Neutrophil (primary cell): ENCODE measurements at regions not wholly inside any gene's neighbourhood (a gene's known extent, or its start where the extent isn't known, plus 50 kb on each side); places are given as distances from the start of the nearest gene placed in this dataset.

ENCODE experiments used
- H3K27ac ChIP-seq: fragments of 200-600 bp; sonication (generic); 2 replicates; pipeline ENCODE4 v1.5.1; 2016; ENCODE audit warnings: mild to moderate bottlenecking, moderate library complexity
- H3K27me3 ChIP-seq: fragments of 200-600 bp; sonication (generic); 2 replicates; pipeline ENCODE4 v1.6.0; 2016; ENCODE audit warnings: mild to moderate bottlenecking
- H3K36me3 ChIP-seq: fragments of 200-600 bp; sonication (generic); 2 replicates; pipeline ENCODE4 v1.5.1; 2017
- H3K4me1 ChIP-seq, 2 experiments: fragments of 200-600 bp in 1 of 2; sonication (generic) in 1 of 2; 1 replicate in 1 of 2; 2 replicates in 1 of 2; pipeline versions ENCODE4 v1.5.1 to v1.6.1; 2013 to 2016; ENCODE audit warnings: low read depth in 1 of 2, low read length in 1 of 2, mild to moderate bottlenecking in 1 of 2, moderate library complexity in 1 of 2; ENCODE audit not compliant: control insufficient read depth in 1 of 2, insufficient read depth in 1 of 2
- H3K4me3 ChIP-seq, 2 experiments: fragments of 200-600 bp in 1 of 2; sonication (generic) in 1 of 2; 1 replicate in 1 of 2; 2 replicates in 1 of 2; pipeline ENCODE4 v1.5.1; 2013 to 2016; ENCODE audit warnings: low read depth in 1 of 2, low read length in 1 of 2, mild to moderate bottlenecking in 1 of 2, moderate library complexity in 1 of 2
- H3K9me3 ChIP-seq: fragments of 200-600 bp; sonication (generic); 2 replicates; pipeline ENCODE4 v1.5.1; 2016
- CTCF ChIP-seq: fragments of 200-600 bp; sonication (generic); IDR thresholded peaks from 2 replicates; pipeline ENCODE4 v1.5.1; 2016; ENCODE audit warnings: antibody characterized with exemption

GRCh38 chr12:90102957-90103652 is 394.5 kb upstream of the ATP2B1 start:
- no peak overlapping the region for H3K4me3 ChIP-seq
- no peak for TF ChIP-seq CTCF
- H3K27ac ChIP-seq: no peak overlapping the region

DNA sequence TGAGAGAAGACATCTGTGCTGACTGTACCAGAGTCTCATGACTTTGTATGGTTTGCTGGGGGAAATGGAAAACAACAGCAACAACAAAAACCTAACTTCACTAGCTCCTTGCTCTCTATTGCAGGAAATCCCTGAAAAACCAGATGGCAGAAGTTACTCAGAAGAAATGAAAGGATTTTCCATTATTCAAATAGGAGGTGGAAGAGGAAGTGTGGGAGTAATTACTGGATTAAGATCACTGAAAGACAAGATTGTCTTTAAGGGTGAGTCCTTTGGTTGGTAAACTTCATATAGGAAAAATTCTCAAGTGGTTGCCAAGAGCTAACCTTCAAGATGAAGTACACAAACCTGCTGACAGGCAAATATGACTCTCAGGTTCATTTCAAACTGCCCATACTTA is 391.9 kb upstream of the ATP2B1 start:
- H3K4me1 ChIP-seq: no peaks in the 10 kb centered on the region
- H3K9me3 ChIP-seq: no peaks in the 10 kb centered on the region
- no peak overlapping the region for H3K27ac ChIP-seq
- TF ChIP-seq CTCF: no peak
- H3K4me3 ChIP-seq: no peak overlapping the region
- H3K27me3 ChIP-seq: no peaks in the 10 kb centered on the region
- H3K36me3 ChIP-seq: no peaks in the 10 kb centered on the region

More at GRCh38 chr12:90102957-90103652, 394.5 kb upstream of the ATP2B1 start:
- H3K36me3 ChIP-seq: no peaks in the 10 kb centered on the region
- no peaks in the 10 kb centered on the region for H3K4me1 ChIP-seq
- no peaks in the 10 kb centered on the region for H3K9me3 ChIP-seq
- H3K27me3 ChIP-seq: no peaks in the 10 kb centered on the region

DNA sequence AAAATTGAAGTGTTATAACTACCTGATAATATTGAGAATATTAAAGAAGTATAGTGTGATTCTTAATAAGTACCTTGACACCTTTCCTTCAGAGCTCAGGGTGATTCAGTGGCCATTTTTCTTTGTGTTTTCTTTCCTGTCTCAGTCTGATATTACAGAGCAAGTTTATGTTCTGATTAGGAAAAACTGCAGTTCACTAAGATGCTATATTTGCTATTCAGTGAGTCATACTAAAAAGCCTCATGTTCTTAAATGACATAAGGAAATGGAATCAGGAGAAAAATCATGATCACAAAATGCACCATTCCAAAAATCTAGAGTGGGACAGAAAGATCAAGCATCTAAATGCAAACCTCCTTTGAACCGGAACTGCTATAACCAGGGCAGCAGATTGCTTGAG is 390.6 kb upstream of the ATP2B1 start:
- Histone ChIP-seq H3K4me3 (no peak overlapping the region), H3K36me3 (no peaks in the 10 kb centered on the region), H3K27me3 (no peaks in the 10 kb centered on the region), H3K4me1 (no peaks in the 10 kb centered on the region), H3K27ac (no peak overlapping the region), H3K9me3 (no peaks in the 10 kb centered on the region)
- TF ChIP-seq CTCF: no peak

DNA sequence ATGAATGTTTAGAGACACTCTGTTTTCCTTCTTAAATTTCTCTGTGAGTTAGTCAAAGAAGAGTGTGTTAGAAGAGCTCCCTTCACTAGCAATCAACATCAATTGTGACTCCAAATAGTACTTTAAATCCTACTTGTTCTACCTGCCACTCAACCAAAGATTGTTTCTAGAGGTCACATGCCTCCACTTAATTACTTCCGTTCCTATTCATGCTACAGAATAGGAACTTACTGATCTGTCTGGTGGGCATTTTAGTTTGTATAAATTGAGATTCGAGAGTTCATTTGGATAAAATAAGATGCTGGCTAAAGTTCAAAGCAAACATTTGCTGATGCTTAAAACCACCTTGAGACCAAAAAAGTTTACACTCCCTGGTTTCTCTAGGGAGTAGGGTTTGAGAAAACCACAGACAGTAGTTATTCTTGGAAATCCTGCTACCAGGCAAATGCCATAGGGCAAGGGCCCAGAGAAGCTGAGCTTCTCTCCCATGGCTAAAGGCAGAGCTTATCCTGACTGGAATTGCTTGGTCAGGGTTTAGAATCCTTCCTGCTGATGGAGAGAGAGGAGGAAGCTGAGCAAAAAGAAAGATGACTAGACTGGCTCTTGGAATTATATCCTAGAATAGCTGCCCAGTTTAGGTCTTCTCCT is 389.6 kb upstream of the ATP2B1 start:
- H3K4me1 ChIP-seq: no peaks in the 10 kb centered on the region
- TF ChIP-seq CTCF: no peak
- no peak overlapping the region for H3K4me3 ChIP-seq
- no peaks in the 10 kb centered on the region for H3K9me3 ChIP-seq
- H3K27ac ChIP-seq: no peak overlapping the region
- H3K27me3 ChIP-seq: no peaks in the 10 kb centered on the region
- no peaks in the 10 kb centered on the region for H3K36me3 ChIP-seq

DNA sequence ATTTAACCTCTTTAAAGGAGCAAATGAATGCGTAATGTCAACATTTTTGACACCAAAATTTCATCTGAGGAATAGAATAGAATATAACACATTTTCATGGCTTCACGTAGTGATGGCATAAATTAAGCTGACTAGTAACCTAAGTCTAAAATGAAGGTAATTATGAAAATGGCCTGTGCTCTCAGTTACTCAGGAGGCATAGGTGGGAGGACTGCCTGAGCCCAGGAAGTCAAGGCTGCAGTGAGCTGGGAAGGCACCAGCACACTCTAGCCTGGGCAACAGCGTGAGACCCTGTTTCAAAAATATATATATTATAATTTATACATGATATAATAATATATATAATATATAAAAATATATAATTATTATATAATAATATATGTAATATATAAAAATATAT is 383.2 kb upstream of the ATP2B1 start:
- H3K9me3 ChIP-seq: no peaks in the 10 kb centered on the region
- no peaks in the 10 kb centered on the region for H3K36me3 ChIP-seq
- TF ChIP-seq CTCF: no peak
- H3K4me3 ChIP-seq: no peak overlapping the region
- H3K27ac ChIP-seq: no peak overlapping the region
- no peaks in the 10 kb centered on the region for H3K4me1 ChIP-seq
- H3K27me3 ChIP-seq: no peaks in the 10 kb centered on the region
